ENCODE measurements at regions not wholly inside any gene's neighbourhood (a gene's known extent, or its start where the extent isn't known, plus 50 kb on each side); places are given as distances from the start of the nearest gene placed in this dataset.
"Not testable (repeated sequence)": the region's sequence is repeated elsewhere in the genome, so short reads cannot be mapped to it uniquely, and the experiment has no call there.

DNA sequence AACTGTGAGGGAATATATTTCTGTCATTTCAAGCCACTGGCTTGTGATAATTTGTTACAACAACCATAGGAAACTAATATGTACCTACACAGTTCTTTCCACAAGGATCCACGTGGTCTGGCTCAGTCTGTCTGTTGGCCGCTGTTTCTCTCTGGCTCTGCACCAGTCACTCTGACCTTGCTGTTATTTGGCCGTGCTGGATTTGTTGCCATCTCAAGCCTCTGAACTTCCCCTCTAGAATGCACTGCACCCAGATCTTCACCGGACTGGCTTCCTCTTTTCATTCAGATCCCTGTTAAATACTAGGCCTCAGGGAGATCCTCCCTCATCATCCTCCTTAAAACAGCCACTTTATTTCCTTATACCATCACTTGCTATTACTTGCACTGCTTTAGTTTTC lies 446.8 kb downstream of the TFAP2B start:
- no peak for DNase-seq

- DNase-seq, result peak; percentile 7
These were observed 447.9 kb downstream of the TFAP2B start for GRCh38 chr6:51266604-51267003.

GRCh38 chr6:51268666-51269065 lies 450.0 kb downstream of the TFAP2B start:
- no peak for DNase-seq

- no peak for DNase-seq
These were observed 451.2 kb downstream of the TFAP2B start for GRCh38 chr6:51269876-51270275.

DNA sequence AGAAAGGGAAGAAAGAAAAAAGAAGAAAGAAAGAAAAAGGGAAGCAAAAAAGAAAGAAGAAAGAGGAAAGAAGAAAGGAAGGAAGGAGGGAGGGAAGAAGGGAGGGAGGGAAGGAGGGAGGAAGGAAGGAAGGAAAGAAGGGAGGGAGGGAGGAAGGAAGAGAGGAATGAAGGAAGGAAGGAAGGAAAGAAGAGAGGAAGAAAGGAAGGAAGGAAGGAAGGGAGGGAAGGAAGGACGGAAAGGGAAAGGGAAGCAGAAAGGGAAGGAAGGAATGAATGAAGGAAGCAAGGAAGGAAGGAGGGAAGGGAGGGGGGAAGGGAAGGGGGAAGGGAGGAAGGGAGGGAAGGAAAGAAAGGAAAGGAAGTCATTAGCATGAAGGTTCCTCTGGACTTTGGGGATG lies 452.9 kb downstream of the TFAP2B start:
- DNase-seq, result no peak

- DNase-seq, result no peak
These were observed 454.7 kb downstream of the TFAP2B start for GRCh38 chr6:51273228-51273961.

DNA sequence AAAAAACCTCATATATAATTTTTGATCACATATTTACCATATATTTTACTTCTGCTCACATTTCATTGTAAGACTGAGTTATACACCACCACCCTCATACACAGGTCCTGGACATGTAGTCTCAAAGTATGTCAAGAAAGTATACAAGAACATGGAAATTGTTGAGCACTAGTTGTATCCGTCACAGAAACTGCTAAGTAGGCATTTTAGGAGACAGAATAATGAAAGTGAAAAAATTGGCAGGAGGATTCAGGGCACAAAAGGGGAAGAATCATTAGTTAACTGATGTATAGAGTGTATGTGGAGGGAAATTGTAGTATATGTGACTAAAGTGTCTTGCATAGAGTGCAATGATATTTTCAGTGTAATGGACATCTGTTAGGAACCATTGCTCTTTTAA lies 458.8 kb downstream of the TFAP2B start:
- no peak for DNase-seq

DNA sequence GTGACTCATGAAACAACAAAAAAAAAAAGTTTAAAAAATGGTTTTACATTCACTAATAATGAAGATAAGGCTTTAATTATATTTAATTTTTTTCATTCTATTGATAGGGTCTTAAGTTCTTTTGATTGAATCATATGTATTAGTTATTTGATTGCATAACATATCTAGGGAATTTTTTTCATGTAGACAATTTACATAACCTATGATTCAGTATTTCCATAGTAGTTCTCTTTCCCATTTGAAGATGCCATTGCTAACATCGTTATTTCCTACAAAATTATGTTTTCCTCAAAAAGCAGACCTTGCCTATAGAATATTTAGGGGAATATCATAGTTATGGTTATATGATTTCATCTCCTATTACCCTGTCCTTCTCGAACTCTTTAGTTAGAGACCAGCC lies 463.4 kb downstream of the TFAP2B start:
- no peak for DNase-seq

DNA sequence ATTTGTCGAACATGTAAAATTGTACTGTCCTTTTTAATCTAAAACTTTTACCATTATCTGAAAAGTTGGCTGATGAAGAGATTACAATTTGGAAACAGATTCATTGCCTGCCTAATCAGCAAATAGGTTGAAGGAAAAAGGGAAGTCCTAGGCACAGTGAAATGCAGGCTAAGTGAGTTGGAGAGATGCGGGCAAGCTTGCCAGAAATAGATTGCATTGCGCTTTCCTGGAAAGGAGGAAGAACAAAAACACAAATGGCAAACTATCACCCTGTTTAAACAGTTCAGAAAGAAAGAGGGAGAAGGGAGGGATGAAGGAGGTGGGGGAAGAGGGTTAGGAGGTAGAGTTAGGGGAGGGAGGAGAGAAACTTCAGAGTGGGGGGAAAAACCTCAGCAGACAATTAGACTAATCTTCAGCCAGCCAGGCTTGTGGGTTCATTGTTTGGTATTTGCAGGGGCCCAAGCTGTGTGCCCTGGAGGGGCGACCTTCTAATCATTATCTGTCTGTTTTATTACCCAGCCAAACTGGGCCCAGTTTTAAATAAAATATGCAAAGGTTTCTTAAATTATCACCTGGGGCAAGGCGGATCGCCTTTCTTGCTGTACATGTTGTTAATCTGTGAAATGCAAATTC lies 465.2 kb downstream of the TFAP2B start:
- no peak for DNase-seq

- no peak for DNase-seq
These were observed 467.2 kb downstream of the TFAP2B start for GRCh38 chr6:51285876-51286275.

- peak; percentile 57 for DNase-seq
These were observed 470.4 kb downstream of the TFAP2B start for GRCh38 chr6:51289041-51289440.

DNA sequence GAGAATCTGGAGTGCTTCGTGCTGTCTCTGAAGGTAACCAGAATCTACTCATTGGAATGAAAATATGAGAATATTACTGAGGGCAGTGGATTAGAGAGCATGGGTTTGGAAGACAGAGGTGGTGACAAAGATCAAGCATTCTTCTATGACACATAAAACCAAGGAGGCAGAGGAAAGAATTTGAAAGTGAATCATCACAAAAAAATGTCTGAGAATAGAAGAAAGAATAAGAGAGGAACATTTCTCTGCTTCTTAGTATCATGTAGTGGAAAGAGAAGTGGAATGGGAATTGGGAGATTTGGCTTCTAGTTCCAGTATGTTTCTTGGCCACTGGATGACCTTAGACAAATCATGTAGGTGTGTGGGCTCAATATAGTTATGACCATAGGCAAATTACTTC lies 474.0 kb downstream of the TFAP2B start:
- DNase-seq, result peak; percentile 65

GRCh38 chr6:51299621-51300380 lies 481.1 kb downstream of the TFAP2B start:
- DNase-seq, result no peak

DNA sequence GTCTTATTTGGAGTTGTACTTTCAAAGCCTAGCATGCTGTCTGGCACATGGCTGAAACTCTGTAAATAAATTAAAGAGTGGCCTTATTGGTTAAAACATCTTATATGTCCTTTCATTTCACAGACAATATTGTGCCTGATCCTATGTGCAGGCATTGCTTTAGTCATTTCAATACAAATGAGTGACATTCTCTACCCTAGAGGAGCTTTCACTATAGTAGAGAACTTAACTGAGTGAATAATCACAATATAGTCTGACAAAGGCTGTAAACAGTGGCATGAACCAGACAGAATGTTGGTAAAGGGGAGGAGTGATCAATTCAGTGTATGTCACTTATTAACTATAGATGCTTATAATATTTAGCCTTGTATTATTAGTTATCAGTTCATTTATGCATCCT lies 481.8 kb downstream of the TFAP2B start:
- no peak for DNase-seq

DNA sequence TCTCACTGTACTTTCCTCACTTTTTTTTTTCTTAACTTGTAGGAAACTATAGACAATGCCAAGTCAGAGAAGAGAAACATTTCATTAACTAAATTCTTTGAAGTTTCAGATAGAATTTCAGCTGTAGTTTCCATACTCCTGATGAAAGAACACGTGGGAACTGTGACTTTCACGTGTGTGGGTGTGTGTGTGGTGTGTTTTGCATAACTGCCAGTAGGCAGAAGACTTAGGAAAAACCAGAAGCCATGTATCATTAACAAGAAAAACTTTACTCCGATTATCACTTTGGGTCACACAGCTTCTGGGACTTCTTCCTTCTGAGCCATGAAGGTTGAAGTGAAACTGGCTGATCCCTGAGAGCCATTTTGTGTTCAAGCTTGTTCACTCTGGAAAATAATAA lies 483.3 kb downstream of the TFAP2B start:
- no peak for DNase-seq

GRCh38 chr6:51302431-51302830 lies 483.8 kb downstream of the TFAP2B start:
- DNase-seq, result no peak

GRCh38 chr6:51303338-51303737 lies 484.7 kb downstream of the TFAP2B start:
- no peak for DNase-seq

- no peak for DNase-seq
These were observed 496.3 kb downstream of the TFAP2B start for GRCh38 chr6:51314965-51315364.

DNA sequence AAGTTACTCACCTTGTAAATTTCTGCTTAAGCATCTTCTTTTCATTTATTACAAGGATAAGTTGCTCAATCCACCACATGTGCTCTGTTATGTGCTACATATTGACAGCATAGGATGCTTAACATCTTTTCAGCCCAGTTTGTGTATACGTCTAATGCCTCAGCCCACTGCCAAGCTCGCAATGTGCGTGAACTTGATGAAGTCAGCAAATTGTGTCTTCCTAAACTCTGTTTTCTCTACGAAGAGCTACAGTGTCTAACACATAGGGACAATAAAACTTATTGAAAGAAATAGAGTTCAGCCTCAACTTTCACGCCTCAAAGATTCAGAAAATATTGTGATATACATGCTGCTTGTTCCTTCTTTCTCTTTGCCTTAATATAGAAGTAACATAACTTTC lies 500.0 kb downstream of the TFAP2B start:
- DNase-seq, result no peak

- not testable (repeated sequence) for DNase-seq
These were observed 502.8 kb downstream of the TFAP2B start for GRCh38 chr6:51321477-51321876.

DNA sequence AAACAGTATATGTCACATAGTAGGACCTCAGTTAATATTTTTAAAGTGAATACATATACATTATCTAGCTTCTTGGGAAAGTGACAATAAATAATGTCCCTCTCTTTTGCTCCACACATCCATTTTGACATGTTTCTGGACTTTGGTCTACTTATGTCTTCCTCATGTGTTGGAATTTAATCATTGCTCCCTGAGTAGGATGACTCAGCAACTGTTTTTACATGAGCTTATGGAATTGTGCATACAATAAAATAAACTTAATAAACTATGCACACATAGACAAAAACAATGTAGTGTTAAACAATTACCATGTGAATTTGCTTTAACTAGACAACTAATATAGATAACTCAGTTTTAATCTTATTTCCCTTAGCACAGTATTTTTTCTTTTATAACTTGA lies 503.8 kb downstream of the TFAP2B start:
- DNase-seq, result no peak

DNA sequence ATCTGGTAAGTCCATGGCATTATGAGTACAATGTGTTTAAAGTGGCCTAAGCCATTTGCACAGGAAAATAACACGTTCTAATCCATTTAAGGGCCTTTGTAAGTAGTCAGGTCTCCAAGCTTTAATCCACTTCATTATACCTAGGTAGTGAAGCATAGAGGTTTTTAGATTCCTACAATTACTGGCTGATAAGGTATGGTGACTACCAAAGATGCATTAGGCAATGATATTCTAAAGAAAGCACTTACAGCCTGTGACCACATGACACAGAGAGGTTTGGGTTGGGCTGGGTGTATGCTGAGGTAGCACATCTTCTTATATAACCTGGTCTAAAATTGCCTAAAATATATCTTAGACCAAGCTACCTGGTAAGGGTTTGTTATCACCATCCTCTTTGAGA lies 504.4 kb downstream of the TFAP2B start:
- DNase-seq, result no peak

DNA sequence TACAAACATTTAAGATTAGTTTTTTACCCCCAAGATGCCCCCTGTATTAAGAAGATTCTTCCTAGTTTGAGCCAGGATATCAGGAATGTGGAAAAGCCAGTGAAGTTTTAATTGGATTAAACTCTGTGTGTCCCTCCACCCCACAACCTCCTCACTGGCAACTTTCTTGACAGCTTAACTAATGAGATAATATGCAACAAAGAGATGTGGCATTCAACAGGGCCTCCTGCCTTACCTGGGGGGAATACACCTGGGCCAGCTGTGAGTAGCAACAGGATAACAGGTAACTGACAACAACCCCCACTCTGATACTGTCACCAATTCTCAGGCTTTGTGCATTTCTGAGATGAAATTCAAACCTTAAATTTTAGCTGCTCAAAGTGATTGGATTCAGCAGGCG lies 512.3 kb downstream of the TFAP2B start:
- DNase-seq, result no peak

DNA sequence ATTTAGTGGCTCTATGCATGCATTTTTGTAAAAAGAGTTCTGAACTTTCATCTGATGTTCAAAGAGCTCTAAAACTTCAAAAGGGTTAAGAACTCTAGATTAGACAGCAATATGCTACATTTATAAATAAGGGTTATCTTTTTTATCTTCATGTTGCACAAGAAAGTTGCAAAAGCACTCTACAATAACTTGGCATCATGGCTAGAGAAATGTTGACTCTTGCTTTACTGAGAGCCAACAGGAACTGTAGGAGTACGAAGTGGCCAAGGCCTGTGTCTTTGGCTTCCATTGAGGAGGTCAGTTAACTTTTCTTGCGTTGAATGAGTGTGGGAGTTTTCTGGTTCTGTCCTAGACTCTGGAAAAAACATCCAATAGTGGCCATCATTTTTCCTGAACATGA lies 516.9 kb downstream of the TFAP2B start:
- no peak for DNase-seq

All from fibroblast of upper back skin (primary cell).